HepG2 (cell line): ENCODE measurements at regions not wholly inside any gene's neighbourhood (a gene's known extent, or its start where the extent isn't known, plus 50 kb on each side); places are given as distances from the start of the nearest gene placed in this dataset.
A peak's percentile ranks its signal among the peaks of the same experiment; 100 is the strongest.

Source experiments
- ATF7 ChIP-seq, 2 experiments: fragments of 450-650 bp in 1 of 2; sonication (generic) in 1 of 2; formaldehyde crosslinking in 1 of 2; IDR thresholded peaks; 2 replicates each; pipeline versions ENCODE4 v1.4.0 to v1.6.1; 2016 to 2020; ENCODE audit warnings: antibody characterized with exemption in 1 of 2, mild to moderate bottlenecking in 1 of 2, missing genetic modification reagents in 1 of 2
- JARID2 ChIP-seq: sonication (generic); formaldehyde crosslinking; IDR thresholded peaks from 2 replicates; pipeline ENCODE4 v1.8.1; 2023; ENCODE audit warnings: missing genetic modification reagents, inconsistent platforms; ENCODE audit not compliant: insufficient replicate concordance
- SOX13 ChIP-seq, 3 experiments: fragments of 450-650 bp in 1 of 3; sonication (generic) in 1 of 3; formaldehyde crosslinking in 1 of 3; IDR thresholded peaks in 2 of 3; conservative IDR thresholded peaks in 1 of 3; 2 replicates each; pipeline versions ENCODE4 v1.5.0 to v1.6.1; 2016 to 2020; ENCODE audit warnings: antibody characterized with exemption in 1 of 3, mild to moderate bottlenecking in 1 of 3, missing compliant biosample characterization in 1 of 3, missing genetic modification reagents in 1 of 3, moderate library complexity in 1 of 3
- SOX5 ChIP-seq: IDR thresholded peaks from 2 replicates; pipeline ENCODE4 v1.6.1; 2016; ENCODE audit warnings: borderline replicate concordance
- SOX6 ChIP-seq, 2 experiments: fragments of 450-650 bp in 1 of 2; sonication (generic) in 1 of 2; formaldehyde crosslinking in 1 of 2; IDR thresholded peaks; 2 replicates each; pipeline versions ENCODE4 v1.4.0 to v1.6.1; 2017 to 2020; ENCODE audit warnings: antibody characterized with exemption in 1 of 2, mild to moderate bottlenecking in 1 of 2, missing genetic modification reagents in 1 of 2
- ZNF143 ChIP-seq: sonication (generic); formaldehyde crosslinking; IDR thresholded peaks from 2 replicates; pipeline ENCODE4 v1.4.0; 2020; ENCODE audit warnings: missing genetic modification reagents
- ZNF230 ChIP-seq: sonication (generic); formaldehyde crosslinking; IDR thresholded peaks from 2 replicates; pipeline ENCODE4 v1.4.0; 2020; ENCODE audit warnings: mild to moderate bottlenecking, missing genetic modification reagents
- ZNF564 ChIP-seq: sonication (generic); formaldehyde crosslinking; IDR thresholded peaks from 2 replicates; pipeline ENCODE4 v1.8.1; 2023; ENCODE audit warnings: mild to moderate bottlenecking, missing genetic modification reagents
- ZSCAN21 ChIP-seq: sonication (generic); formaldehyde crosslinking; IDR thresholded peaks from 2 replicates; pipeline ENCODE4 v1.8.0; 2022; ENCODE audit warnings: mild to moderate bottlenecking, missing genetic modification reagents, moderate library complexity, borderline replicate concordance
- TF ChIP-seq, protein P1 (sequence below): sonication (generic); formaldehyde crosslinking; IDR thresholded peaks from 2 replicates; pipeline ENCODE4 v1.5.0; 2020; ENCODE audit warnings: missing genetic modification reagents, mild to moderate bottlenecking, borderline replicate concordance
- TF ChIP-seq, protein P2 (sequence below): sonication (generic); formaldehyde crosslinking; IDR thresholded peaks from 2 replicates; pipeline ENCODE4 v1.4.0; 2020; ENCODE audit warnings: missing genetic modification reagents, mild to moderate bottlenecking, borderline replicate concordance
- TF ChIP-seq, protein P3 (sequence below): sonication (generic); formaldehyde crosslinking; IDR thresholded peaks from 2 replicates; pipeline ENCODE4 v1.8.1; 2023; ENCODE audit warnings: mild to moderate bottlenecking, missing genetic modification reagents, borderline replicate concordance
- TF ChIP-seq, protein P4 (sequence below), 2 experiments: fragments of 450-650 bp in 1 of 2; sonication (generic) in 1 of 2; formaldehyde crosslinking; IDR thresholded peaks; 2 replicates each; pipeline versions ENCODE4 v1.5.0 to v1.8.0; 2020 to 2022; ENCODE audit warnings: mild to moderate bottlenecking in 1 of 2, missing genetic modification reagents in 1 of 2

DNA sequence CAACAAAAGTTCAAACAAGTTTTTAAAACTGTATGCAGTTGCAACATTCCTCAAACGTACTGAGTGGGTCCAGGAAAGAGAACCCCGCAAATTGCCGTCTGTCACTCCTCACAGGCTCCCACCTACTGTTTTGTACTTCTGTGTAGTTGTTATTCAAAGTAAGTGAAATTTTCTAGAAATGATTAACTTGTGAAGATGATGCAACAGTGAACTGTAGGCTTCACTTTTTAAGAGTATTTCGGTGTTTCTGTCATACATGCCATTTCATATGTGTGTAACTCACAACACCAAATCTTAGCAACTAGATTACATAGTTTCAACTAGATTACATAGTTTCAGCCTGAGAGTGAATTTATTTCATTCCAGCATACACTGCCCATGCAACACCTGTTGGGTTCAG is 226.0 kb upstream of the TANK start (continued):
- TF ChIP-seq, protein P1, sequence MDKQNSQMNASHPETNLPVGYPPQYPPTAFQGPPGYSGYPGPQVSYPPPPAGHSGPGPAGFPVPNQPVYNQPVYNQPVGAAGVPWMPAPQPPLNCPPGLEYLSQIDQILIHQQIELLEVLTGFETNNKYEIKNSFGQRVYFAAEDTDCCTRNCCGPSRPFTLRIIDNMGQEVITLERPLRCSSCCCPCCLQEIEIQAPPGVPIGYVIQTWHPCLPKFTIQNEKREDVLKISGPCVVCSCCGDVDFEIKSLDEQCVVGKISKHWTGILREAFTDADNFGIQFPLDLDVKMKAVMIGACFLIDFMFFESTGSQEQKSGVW (CRISPR knock-in tag), result no peak
- TF ChIP-seq, protein P2, sequence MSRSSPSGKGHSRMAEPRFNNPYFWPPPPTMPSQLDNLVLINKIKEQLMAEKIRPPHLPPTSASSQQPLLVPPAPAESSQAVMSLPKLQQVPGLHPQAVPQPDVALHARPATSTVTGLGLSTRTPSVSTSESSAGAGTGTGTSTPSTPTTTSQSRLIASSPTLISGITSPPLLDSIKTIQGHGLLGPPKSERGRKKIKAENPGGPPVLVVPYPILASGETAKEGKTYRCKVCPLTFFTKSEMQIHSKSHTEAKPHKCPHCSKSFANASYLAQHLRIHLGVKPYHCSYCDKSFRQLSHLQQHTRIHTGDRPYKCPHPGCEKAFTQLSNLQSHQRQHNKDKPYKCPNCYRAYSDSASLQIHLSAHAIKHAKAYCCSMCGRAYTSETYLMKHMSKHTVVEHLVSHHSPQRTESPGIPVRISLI (CRISPR knock-in tag), result no peak
- TF ChIP-seq ATF7 (IDR thresholded peaks at IDR 0.05) (peak; percentile 57), ATF7 (CRISPR knock-in tag; IDR thresholded peaks at IDR 0.05) (no peak), ZNF230 (CRISPR knock-in tag) (no peak), ZNF143 (CRISPR knock-in tag) (no peak), ZSCAN21 (CRISPR knock-in tag) (no peak), SOX6 (IDR thresholded peaks at IDR 0.05) (no peak), SOX6 (CRISPR knock-in tag; IDR thresholded peaks at IDR 0.05) (peak; percentile 23; the same call in 1 of the 2 replicates), SOX13 (IDR thresholded peaks at IDR 0.05) (no peak), SOX13 (CRISPR knock-in tag; conservative IDR thresholded peaks at IDR 0.05 in 1 of 2, IDR thresholded peaks at IDR 0.05 in 1 of 2) (peak in 1 of 2 experiments; percentile 48; a peak in 1 of 4 replicates), ZNF564 (CRISPR knock-in tag) (no peak), SOX5 (0 out of 2 replicates have a peak, but pooled peaks have one; percentile 33), JARID2 (CRISPR knock-in tag) (no peak)
- TF ChIP-seq, protein P3, sequence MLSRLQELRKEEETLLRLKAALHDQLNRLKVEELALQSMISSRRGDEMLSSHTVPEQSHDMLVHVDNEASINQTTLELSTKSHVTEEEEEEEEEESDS, result no peak
- TF ChIP-seq, protein P4, sequence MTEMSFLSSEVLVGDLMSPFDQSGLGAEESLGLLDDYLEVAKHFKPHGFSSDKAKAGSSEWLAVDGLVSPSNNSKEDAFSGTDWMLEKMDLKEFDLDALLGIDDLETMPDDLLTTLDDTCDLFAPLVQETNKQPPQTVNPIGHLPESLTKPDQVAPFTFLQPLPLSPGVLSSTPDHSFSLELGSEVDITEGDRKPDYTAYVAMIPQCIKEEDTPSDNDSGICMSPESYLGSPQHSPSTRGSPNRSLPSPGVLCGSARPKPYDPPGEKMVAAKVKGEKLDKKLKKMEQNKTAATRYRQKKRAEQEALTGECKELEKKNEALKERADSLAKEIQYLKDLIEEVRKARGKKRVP (CRISPR knock-in tag; IDR thresholded peaks at IDR 0.05), result peak; percentile 71 to 77; a peak in 3 of 4 replicates
